CD4-positive, alpha-beta T cell treated with Interleukin-10 for 1 hour (primary cell): ENCODE measurements at regions not wholly inside any gene's neighbourhood (a gene's known extent, or its start where the extent isn't known, plus 50 kb on each side); places are given as distances from the start of the nearest gene placed in this dataset.

Experiments used
- DNase-seq: peaks from one replicate; pipeline ENCODE4 v3.0.0-alpha.2; 2020

DNA sequence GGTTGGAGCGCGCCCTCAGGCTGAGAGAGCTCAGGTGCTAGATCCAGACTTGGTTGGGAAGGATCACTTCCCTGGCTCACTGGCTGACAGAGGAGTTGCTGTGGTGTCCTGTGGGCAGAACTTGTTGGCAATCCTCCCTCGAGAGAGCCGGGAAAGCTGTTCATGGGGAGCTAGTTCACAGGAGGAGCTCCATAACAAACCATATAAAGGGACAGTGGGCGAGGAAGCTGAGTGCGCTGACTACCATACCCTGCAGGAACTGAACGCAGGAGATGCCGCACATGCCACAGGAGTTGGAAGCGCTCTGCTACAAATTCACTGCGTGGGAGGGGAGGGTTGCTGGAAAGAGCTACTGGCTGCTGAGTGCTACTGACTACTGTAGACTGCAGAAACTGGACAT, 243.2 kb downstream of the OGFRL1 start:
- DNase-seq = no peak

DNA sequence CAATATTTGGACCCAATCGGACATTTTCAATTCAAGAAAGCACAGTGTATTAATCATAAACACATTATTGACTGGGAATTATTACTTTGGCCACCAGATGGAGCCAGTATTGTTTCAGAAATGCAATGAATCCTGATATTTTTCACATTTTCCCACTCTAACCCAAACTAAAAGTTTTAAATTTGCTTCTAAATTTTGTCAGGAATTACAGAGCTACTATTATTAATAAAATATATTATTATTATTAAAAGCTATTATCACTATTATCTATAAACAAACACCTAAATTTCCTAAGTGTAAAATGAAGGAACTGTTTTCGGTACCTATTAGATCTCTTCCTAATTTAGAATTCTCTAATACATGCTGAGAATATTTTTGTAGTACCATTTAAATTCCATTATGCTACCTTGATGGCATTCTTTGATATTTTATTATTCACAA, 245.3 kb downstream of the OGFRL1 start:
- no peak for DNase-seq

DNA sequence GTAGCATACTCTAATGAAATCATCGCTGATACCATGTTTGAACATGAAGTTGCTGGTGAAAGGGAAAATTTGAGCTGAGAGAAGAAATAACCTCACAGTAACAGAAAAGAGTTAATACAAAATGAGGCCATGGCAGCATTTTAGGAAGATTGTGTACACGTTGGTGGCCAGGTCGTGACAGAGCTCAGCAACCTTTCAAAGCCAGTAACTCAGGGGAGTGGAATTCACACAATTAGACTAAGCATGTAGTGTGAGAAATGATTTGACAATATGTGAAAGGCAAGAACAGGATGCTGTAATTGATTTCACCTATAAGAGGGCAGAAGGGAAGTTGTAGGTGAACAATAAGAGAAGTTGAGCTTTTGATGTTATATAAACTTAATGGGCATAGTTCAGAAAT, 246.3 kb downstream of the OGFRL1 start:
- DNase-seq = no peak

DNA sequence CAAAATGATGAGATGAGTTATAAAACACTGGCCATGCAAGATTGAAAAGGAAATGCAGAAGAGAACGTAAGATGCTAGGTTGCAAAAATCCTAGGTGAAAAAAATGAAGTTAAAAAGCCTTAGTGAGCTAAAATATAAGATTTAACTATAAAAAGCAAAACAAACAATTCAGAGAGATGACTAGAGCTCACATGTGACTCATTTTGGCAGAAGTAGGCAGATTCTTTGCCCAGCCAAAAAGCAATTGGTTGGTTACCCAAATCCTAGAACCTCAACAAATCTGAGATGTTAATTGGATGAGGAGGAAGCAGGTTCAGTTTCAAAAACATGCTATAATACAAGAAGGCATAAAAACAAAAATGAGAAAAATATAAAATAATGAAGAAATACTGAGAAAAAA, 249.1 kb downstream of the OGFRL1 start:
- DNase-seq = no peak

DNA sequence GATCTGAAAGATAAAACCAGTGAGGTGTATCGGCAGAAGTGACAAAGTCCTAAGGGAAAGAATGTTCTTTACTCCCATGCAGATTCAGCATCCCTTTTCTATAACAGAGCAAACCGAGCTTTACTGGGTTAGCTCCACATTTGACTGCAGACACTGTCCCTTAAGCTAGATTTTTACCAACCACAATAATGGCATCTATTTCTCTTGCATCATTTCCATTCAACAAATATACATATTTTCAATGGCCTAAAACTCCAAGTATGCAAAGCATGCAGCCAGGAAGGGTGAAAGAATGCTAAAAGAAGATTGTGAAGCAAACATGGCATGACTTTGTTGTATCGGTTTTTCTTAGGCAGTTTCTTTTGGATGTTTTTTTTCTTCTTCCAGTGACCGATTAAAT, 255.4 kb downstream of the OGFRL1 start:
- DNase-seq = no peak

DNA sequence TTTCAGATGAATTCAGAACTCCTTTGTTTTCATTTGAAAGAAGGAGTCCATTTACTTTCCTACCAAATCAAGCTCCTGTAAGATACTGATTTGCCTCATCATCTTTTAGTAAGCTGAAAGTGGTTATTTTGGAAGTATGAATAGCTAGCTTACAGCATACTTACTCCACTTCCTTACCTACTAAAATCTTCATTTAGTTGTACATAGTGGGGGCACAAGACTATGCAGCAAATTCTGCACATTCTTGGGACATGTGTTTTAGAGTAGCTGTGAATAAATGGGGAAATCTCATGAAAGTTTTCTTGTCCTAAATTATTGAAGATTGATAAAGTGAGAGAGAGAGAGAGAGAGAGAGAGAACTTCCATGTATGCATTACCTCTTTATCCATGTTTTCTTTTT, 256.3 kb downstream of the OGFRL1 start:
- no peak for DNase-seq

DNA sequence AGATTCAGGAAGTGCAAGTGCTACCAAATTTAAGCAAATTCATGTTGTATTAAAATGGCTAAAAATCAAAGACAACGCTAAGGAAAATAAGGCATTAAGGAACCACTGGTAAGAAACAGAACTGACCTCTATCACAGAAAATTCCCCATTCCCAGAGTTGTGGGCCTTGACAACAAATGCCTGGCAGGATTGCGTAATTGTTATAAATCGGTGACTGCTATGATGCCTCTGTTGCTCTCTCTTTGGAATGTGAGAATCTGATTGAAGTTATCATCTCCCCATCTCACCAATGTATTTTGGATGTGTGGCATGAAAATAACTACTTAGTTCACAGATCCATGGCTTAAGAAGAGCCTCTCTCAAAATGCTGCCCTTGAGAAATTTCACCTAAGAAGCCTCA, 257.3 kb downstream of the OGFRL1 start:
- no peak for DNase-seq

DNA sequence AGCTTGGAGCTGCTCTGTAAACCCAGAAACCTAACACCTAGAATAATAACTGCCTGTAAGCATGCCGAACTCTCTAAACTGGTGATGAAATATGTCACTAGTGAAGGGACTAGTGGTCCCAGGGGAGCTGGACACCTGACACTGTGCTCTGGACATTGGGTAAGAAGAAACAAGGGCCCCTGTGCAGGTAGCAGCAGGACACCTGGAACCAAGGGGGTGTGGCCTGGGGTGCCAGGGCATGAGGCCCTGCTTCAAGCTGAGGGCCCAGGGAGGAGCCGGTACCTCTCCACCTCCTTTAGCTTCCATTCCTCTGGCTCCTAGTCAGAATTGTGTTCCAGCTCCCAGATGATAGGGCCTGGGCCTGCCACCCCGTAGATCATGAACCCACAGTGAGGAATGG, 263.2 kb downstream of the OGFRL1 start:
- DNase-seq = no peak

DNA sequence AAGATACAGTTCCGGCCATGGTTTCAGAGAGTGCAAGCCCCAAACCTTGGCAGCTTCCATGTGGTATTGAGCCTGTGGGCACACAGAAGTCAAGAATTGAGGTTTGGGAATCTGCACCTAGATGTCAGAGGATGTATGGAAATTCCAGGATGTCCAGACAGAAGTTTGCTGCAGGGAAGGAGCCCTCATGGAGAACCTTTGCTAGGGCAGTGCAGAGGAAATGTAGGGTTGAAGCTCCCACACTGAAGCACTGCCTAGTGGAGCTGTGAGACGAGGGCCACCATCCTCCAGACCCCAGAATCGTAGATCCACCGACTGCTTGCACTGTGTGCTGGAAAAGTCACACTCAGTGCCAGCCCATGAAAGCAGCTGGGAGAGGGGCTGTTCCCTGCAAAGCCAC, 267.5 kb downstream of the OGFRL1 start:
- DNase-seq = no peak

DNA sequence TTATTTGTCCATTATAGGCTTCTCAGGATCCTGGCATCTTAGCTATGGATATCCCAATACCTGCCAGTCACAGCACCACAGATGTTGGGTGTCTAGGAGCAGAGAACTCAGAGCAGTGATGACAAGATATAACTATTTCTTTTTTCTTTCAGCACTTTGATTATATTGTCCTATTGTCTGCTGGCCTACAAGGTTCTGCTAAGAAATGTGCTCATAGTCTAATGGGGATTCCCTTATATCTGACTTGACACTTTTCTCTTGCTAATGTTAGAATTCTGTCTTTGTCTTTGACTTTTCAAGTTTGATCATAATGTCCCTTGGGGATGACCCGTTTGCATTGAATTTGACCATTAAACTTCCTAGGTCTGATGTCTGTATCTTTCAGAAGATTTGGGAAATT, 270.4 kb downstream of the OGFRL1 start:
- DNase-seq = no peak

DNA sequence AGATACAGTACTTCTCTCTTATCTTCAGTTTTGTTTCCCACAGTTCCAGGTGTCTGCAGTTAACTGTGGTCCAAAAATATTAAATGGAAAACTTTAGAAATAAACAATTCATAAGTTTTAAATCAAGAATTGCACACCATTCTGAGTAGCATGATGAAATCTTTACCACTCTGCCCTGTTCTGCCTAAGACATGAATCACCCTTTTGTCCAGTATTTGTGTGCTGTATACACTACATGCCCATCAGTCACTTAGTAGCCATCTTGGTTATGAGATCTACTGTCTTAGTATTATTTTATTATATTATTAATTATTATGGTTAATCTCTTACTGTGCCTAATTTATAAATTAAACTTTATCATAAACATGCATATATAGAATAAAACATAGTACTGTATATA, 279.0 kb downstream of the OGFRL1 start:
- no peak for DNase-seq

DNA sequence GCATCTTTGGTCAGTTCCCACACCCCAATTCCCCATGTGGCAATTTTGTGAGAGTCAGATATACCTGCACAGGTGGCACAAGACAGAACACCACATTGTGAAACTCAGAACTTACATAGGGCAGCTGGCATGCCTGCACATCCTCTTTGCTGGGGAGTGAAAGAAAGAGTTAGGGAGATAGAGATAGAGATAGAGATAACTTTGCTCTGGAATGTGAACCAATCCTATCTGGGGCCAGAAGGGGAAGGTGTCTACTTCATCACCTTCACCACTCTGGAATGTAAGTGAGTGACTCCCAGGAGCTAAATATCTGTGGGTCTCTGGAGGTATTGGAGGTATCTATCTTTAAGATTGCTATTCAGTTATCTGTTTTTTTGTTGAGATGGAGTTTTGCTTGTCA, 289.2 kb downstream of the OGFRL1 start:
- DNase-seq = no peak

DNA sequence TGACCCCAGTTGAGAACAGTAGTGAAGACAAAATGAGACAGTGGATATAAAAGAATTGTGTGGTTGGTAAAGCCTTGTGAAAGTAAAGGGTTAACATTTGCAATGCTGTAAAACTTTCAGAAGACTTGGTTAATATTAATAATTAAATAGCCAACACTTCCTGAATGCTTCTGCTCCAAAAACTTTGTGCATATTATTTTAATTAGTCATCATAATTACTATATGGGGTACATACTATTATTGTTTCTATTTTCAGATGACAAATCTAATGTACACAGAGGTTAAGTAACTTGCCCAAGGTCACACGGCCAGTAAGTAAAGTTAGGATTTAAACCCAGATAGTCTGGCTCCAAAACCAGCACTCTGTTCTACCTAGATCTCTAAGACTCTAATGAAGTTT, 291.3 kb downstream of the OGFRL1 start:
- no peak for DNase-seq

DNA sequence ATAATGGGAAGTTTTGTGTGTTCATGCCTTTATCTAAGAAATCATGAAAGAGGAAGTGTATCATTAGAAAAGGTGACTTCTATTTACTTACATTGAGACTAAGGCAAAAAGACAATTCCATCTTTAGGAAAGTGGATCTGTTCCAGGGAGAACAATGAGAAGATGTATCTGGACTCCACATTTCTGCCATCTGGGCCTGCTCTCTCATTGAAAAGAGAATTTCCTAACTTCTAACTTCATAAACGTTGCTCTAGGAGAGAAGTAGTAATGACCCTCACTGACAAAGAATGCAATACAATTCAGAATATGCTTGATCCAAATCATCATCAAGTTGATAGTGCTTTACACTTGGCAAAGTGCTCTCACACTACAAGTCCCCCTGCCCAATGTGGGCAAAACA, 294.2 kb downstream of the OGFRL1 start:
- no peak for DNase-seq

DNA sequence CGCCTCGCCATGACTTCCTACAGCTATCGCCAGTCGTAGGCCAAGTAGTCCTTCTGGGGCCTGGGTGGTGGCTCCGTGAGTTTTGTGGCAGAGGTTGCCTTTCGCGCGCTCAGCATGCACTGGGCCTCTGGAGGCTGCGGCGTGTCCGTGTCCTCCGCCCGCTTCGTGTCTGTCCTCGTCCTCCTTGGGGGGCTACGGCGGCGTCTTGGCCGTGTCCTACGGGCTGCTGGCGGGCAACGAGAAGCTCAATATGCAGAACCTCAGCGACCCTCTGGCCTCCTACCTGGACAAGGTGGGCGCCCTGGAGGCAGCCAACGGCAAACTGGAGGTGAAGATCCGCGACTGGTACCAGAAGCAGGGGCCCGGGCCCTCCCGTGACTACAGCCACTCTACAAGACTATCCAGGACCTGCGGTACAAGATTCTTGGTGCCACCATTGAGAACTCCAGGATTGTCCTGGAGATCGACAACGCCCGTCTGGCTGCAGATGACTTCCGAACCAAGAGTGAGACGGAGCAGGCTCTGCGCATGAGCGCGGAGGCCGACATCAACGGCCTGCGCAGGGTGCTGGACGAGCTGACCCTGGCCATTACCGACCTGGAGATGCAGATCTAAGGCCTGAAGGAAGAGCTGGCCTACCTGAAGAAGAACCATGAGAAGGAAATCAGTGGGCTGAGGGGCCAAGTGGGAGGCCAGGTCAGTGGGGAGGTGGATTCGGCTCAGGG, 296.3 kb downstream of the OGFRL1 start:
- no peak for DNase-seq

DNA sequence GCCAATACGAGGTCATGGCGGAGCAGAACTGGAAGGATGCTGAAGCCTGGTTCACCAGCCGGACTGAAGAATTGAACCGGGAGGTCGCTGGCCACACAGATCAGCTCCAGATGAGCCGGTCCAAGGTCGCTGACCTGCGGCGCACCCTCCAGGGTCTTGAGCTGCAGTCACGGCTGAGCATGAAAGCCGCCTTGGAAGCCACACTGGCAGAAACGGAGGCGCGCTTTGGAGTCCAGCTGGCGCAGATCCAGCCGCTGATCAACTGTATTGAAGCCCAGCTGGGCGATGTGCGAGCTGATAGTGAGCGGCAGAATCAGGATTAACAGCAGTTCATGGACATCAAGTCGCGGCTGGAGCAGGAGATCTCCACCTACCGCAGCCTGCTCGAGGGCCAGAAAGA, 296.9 kb downstream of the OGFRL1 start:
- no peak for DNase-seq

DNA sequence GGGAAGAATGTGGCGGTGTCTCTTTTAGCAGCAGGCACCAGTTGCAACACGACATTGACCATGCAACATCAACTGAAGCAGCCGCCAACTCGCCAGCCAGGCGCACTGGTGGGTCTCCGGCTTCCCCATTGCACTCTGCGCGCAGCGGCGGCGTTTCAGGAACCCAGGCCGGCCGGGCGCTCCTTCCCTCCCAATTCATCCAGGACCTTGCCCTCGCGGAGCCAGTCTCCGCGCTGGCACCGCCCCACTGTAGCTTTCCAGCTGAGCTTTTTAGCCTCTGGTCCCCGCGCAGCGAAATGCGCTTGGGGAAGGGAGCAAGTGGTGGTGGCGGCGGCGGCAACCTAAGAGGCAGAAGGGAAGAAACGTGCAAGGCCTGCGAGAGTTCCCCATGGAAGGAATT, 297.9 kb upstream of the RIMS1 start:
- DNase-seq = no peak

DNA sequence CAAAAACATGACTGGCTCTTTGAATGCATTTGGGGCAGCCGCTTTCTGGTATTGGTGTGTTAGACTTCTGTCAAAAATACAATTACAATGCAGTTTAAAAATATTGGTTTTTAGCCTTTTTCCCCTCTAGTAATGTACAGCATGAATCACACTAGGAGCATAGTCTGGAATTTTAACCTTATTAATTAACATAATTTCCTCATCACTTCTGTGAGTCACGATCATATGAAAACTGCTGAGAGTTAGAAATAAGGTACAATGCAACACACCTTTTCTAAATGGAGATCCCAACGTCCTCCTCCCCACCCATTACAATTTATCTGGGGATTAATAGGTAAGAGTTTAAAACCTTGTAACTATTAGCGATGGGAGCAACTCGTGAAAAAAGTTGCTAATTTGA, 297.1 kb upstream of the RIMS1 start:
- no peak for DNase-seq

DNA sequence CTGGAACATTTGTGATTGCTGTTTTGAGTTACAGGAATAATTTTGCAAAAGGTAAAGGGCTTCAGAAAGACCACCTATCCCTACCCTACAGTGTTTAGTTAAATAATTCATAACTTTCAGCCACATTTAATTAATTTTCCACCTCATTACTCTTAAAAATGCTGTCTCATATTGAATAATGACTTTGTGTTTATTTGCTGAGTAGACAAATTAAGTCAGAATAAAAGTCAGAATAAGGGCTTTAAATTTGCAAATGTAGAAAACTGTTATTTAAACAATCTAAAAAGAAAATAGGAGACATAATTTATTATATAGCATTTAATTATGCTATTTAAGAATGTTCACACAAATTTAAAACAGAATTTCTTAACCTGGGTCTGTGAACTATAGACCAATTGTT, 293.7 kb upstream of the RIMS1 start:
- no peak for DNase-seq

DNA sequence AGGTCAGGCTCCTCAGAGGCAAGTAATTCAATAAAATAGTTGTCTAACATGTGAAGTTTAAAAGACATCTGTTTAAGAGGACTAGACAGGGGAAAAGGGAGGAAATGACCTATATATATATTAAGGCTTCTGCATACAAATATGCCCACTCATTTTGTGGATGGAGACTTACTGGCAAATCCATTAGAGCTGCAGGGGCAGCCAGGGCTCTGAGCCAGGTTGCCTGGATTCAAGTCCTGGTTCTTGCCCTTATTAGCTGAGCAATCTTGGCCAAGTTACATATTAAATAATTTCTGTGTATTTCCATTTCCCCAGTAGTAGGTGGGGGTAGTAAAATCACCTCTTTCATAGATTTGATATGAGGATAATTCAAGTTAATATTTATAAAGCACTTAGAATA, 287.0 kb upstream of the RIMS1 start:
- DNase-seq = no peak

DNA sequence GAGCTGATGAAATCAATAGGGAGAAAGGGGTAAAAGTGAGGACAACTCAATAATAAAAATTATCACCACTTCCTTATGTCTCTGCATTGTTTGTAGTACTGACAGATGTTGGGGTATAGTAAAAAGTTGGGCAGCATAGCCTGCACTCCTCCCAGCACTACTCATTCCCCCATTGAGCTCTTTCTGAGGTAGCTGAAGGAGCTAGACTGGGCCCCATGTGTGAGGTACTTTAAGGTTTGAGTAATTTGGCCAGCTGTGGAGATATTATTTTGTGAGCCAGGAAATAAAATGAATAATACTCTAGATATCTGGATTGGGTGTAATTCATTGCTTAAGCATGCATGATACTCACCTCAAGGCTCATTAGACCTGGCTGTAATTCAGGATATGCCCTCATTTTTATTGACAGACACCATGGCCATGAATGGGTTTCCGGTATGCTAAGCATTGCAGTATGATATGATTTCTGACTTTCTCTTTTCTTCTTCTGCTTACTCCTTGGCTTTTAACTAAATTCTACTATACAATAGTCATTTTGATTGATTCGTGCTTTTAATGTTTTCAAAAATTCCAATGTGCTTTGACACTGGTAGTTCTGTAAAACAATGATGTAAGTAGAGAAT, 283.9 kb upstream of the RIMS1 start:
- no peak for DNase-seq

DNA sequence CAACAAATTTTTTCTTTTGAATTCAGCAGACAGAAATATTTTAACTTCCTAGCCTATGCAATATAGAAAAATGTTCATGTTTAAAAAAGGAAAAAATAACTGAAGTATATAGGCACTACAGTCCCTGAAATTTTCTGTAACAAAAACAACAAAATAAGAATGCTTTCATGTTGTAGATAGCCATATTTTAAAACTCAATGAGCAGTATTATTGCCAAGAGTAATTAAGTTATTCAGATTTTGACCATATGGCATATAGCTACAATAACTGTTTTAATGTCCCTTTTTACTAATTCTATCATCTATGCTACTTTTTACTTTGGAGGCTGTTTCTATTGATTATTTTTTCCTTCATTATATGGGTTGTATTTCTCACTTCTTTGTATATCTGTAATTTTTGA, 283.3 kb upstream of the RIMS1 start:
- no peak for DNase-seq

DNA sequence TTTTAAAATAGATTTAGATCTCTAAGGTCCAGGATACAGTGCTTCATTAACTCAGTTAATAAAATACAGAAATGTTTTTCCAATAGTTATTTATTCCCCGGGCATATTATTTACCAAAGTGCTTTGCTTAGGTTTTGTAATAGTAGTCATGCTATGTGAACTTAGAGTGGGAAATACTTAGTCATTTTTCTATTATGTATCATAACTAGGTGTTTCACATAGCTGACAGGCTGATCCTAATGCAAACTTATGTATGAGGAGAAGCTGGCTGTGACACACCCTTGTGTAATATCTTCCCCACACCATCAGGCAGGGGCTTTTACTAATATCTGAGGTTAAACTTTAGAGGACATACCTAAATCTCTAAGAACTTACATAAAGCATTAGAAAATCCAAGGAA, 277.7 kb upstream of the RIMS1 start:
- DNase-seq = no peak

DNA sequence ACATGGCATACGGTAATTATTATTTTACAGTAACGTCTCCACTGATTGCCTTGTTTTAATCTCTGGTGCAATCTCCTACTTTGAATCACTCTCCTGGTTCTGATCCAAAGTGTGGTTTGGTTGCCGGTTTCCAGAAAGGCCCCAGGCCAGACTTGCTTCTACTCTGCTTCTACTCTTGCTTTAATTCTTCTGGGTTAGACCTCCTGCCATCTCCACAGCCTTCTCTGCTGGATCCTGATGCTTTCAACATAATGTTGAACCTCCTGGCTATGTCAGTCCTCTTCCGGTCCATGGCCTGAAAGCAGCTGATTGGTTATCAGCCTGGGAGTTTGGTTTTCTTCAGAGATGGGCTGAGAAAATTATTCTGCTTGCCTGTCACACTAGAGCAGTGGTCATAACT, 266.5 kb upstream of the RIMS1 start:
- no peak for DNase-seq

DNA sequence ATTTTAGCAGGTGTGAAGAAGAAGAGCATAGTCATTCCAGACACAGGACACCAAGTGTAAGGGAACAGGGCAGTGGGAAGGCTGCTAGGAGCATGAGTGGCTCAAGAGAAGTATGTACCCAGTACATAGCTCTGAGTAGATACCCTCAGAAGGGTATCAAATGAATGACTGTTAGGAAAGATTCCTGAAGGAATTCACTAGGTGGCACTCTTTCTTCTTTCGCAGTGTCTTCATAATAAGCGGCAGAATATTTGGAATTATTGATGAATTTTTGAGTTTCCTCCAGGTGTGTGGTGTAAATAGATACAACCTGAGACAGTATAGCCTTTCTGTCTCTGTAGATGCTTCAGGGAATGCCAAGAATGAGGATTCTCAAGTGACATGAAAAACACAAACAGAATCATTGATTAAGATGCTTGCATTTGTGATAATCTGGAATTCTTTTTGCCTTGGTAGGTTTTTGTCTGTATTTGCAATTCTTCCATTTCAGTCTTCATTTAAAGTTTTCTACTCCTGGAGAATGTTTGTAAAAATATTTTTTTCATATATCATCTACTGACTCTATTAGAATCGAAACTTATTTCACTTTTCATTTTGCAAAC, 264.3 kb upstream of the RIMS1 start:
- no peak for DNase-seq
